HG03175 (cell line): ENCODE measurements at regions not wholly inside any gene's neighbourhood (a gene's known extent, or its start where the extent isn't known, plus 50 kb on each side); places are given as distances from the start of the nearest gene placed in this dataset.
"Not testable (repeated sequence)": the region's sequence is repeated elsewhere in the genome, so short reads cannot be mapped to it uniquely, and the experiment has no call there.

Source experiments
- ATAC-seq: cut with Tn5 transposase; IDR thresholded peaks from one replicate; pipeline ENCODE4 v1.9.1; 2021; ENCODE audit warnings: mild to moderate bottlenecking, moderate library complexity; ENCODE audit not compliant: unreplicated experiment

GRCh38 chr7:138249975-138250374 is 173.7 kb downstream of the AKR1D1 start:
- ATAC-seq, result no peak

- ATAC-seq, result not testable (repeated sequence)
Measured at GRCh38 chr7:138252666-138253065, 176.4 kb downstream of the AKR1D1 start.

- ATAC-seq, result no peak
Measured at GRCh38 chr7:138254444-138254843, 178.2 kb downstream of the AKR1D1 start.

- no peak for ATAC-seq
Measured at GRCh38 chr7:138257459-138258196, 181.4 kb downstream of the AKR1D1 start.

- no peak for ATAC-seq
Measured at GRCh38 chr7:138258197-138258559, 181.9 kb downstream of the AKR1D1 start.

GRCh38 chr7:138259675-138260074 is 183.4 kb downstream of the AKR1D1 start:
- no peak for ATAC-seq

GRCh38 chr7:138267934-138268333 is 191.7 kb downstream of the AKR1D1 start:
- ATAC-seq, result no peak

GRCh38 chr7:138276891-138277290 is 183.2 kb upstream of the TRIM24 start:
- no peak for ATAC-seq

- no peak for ATAC-seq
Measured at GRCh38 chr7:138278601-138279000, 181.5 kb upstream of the TRIM24 start.

GRCh38 chr7:138282997-138283396 is 177.1 kb upstream of the TRIM24 start:
- no peak for ATAC-seq

GRCh38 chr7:138285129-138285528 is 174.9 kb upstream of the TRIM24 start:
- ATAC-seq, result no peak

GRCh38 chr7:138286846-138287245 is 173.2 kb upstream of the TRIM24 start:
- ATAC-seq, result no peak

- no peak for ATAC-seq
Measured at GRCh38 chr7:138287549-138287948, 172.5 kb upstream of the TRIM24 start.

GRCh38 chr7:138289082-138289481 is 171.0 kb upstream of the TRIM24 start:
- no peak for ATAC-seq

- no peak for ATAC-seq
Measured at GRCh38 chr7:138289864-138290263, 170.2 kb upstream of the TRIM24 start.

GRCh38 chr7:138292951-138293350 is 167.1 kb upstream of the TRIM24 start:
- ATAC-seq, result no peak

GRCh38 chr7:138295049-138295637 is 164.9 kb upstream of the TRIM24 start:
- ATAC-seq, result peak; percentile 90

GRCh38 chr7:138297526-138297925 is 162.5 kb upstream of the TRIM24 start:
- no peak for ATAC-seq

GRCh38 chr7:138299066-138299465 is 161.0 kb upstream of the TRIM24 start:
- ATAC-seq, result no peak

GRCh38 chr7:138303230-138304070 is 156.6 kb upstream of the TRIM24 start:
- no peak for ATAC-seq

GRCh38 chr7:138304071-138304320 is 156.1 kb upstream of the TRIM24 start:
- ATAC-seq, result no peak

GRCh38 chr7:138307633-138308032 is 152.4 kb upstream of the TRIM24 start:
- no peak for ATAC-seq
